ENCODE measurements at regions not wholly inside any gene's neighbourhood (a gene's known extent, or its start where the extent isn't known, plus 50 kb on each side); places are given as distances from the start of the nearest gene placed in this dataset.

GRCh38 chr1:98340511-98340910 is 321.0 kb upstream of the SNX7 start:
- no peak for TF ChIP-seq CTCF (IDR thresholded peaks at IDR 0.05; ENCODE audit: low read depth, low read length)
- H3K4me3 ChIP-seq (ENCODE audit: low read depth, low read length) = no peak overlapping the region

GRCh38 chr1:98336472-98337083 is 324.9 kb upstream of the SNX7 start:
- no peak for TF ChIP-seq CTCF (IDR thresholded peaks at IDR 0.05; ENCODE audit: low read depth, low read length)
- no peak overlapping the region for H3K4me3 ChIP-seq (ENCODE audit: low read depth, low read length)

DNA sequence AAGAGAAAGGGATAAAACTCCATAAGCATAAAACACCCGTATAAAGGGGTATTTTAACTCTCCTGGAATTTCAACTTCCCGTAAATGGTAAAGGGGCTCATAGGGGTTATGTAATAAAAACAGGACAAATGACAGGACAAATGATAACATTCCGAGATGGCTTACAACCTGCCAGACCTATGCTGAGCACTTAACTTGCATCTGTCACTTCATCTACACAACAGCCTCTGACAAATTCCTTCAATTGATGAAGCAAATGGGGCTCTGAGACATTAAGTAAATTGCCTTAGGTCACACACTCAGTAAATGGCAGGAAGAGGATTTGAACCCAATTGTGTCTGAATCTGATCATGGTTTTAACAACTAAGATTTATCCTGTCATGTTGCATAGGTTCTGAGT is 327.6 kb upstream of the SNX7 start:
- no peak for TF ChIP-seq CTCF (IDR thresholded peaks at IDR 0.05; ENCODE audit: low read depth, low read length)
- no peak overlapping the region for H3K4me3 ChIP-seq (ENCODE audit: low read depth, low read length)

DNA sequence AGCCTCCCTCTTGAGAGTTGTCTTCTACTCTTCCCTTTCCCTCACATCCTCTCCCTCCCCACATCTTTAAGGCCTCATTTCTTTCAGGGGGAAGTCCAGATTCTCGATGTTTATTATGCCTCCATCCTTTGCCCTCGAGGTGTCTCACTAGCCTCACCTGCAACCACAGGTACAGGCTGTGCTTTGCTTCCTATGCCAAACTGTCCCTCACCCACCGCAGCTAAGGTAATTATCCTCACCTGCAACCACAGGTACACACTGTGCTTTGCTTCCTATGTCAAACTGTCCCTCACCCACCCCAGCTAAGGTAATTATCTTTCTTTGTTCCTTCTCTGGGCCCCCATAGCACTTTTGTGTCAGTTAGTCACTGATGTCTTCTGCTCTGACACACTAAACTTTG is 328.1 kb upstream of the SNX7 start:
- no peak for TF ChIP-seq CTCF (IDR thresholded peaks at IDR 0.05; ENCODE audit: low read depth, low read length)
- H3K4me3 ChIP-seq (ENCODE audit: low read depth, low read length) = no peak overlapping the region

DNA sequence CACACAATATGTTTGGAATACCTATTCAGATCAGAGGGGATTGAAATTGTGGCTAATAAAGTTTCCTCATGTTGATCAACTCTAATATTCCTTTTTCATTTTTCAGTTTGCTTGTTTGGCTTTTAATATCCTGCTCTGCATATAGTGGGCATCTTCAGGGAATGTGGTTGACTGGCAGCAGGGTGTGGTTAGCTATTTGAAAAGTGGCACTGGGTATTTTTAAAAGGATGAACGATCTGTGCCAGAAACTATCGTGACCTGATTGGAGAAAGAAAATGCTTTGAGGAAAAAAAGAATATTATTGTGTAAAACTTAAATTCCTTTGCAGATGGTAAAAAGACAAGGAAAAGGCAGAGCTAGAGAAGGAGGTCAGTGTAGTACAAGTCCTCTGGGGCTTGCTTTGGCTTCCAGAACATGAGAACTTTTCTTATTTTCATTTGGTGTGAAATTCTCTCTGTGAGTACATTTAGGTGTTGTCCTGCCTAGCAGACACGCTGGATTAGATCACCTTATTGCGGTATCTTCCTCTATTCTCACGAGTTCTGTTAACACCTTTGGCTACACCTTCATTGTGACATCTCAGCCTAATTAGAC is 329.7 kb upstream of the SNX7 start:
- no peak overlapping the region for H3K4me3 ChIP-seq (ENCODE audit: low read depth, low read length)
- no peak for TF ChIP-seq CTCF (IDR thresholded peaks at IDR 0.05; ENCODE audit: low read depth, low read length)

DNA sequence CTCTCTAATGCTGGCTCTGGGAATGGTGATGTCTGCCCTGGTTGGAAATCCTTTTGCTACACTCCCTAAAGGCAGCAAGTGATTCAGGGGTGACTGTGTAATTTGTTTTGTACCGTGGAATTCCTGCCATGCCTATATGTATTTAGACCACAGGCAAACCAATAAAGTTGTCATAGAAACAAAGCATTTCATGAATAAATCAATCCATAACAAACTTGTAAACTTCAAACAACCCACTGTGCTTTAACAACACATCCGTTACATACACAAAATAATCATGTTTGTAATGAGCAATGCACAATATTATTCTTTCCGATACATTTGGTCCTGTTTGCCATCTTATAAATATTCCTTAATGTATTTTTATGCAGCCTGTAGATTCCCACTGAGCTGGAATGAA is 330.3 kb upstream of the SNX7 start:
- H3K4me3 ChIP-seq (ENCODE audit: low read depth, low read length) = no peak overlapping the region
- no peak for TF ChIP-seq CTCF (IDR thresholded peaks at IDR 0.05; ENCODE audit: low read depth, low read length)

GRCh38 chr1:98330224-98330623 is 331.3 kb upstream of the SNX7 start:
- no peak for TF ChIP-seq CTCF (IDR thresholded peaks at IDR 0.05; ENCODE audit: low read depth, low read length)
- H3K4me3 ChIP-seq (ENCODE audit: low read depth, low read length) = no peak overlapping the region

Measured in WI38 (cell line).